GM12864 (cell line): ENCODE measurements at regions not wholly inside any gene's neighbourhood (a gene's known extent, or its start where the extent isn't known, plus 50 kb on each side); places are given as distances from the start of the nearest gene placed in this dataset.

Experiments
- DNase-seq: peaks from one replicate; pipeline ENCODE4 v3.0.0-alpha.2; 2011; ENCODE audit warnings: low read depth
- H3K4me3 ChIP-seq: 2 replicates; pipeline ENCODE4 v1.5.1; 2011; ENCODE audit warnings: mild to moderate bottlenecking, low read depth, low read length, control low read depth
- CTCF ChIP-seq: IDR thresholded peaks from 2 replicates; pipeline ENCODE4 v1.5.1; 2011; ENCODE audit warnings: low read depth, mild to moderate bottlenecking, moderate library complexity, low read length, control low read depth, inconsistent platforms; ENCODE audit errors: missing control alignments

GRCh38 chr18:34122724-34123334, 101.9 kb downstream of the NOL4 start:
- no peak overlapping the region for H3K4me3 ChIP-seq
- DNase-seq: peak; percentile 13
- peak; percentile 80 for TF ChIP-seq CTCF

- TF ChIP-seq CTCF: no peak
- DNase-seq: no peak
- no peak overlapping the region for H3K4me3 ChIP-seq
Observed at GRCh38 chr18:34121200-34121721, 103.5 kb downstream of the NOL4 start.

DNA sequence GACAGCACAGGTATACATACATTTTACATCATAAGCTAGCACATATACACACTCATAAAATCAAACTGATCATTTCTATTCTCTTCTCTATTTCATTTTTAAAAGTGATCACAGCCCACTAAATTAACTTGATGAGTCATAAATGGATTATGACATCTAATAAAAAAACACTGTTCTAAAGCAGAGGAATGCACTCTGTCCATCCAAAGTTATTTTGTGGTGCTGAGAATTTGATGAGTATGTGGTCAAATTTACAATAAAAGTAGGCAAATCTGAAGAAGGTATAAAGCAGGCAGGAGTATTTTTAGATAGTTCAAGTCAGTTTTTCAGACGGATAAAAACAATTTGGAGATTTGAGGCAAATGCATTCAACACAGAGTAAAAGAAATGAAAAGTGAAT, 104.4 kb downstream of the NOL4 start:
- no peak for TF ChIP-seq CTCF
- DNase-seq: no peak
- no peak overlapping the region for H3K4me3 ChIP-seq

GRCh38 chr18:34117319-34117718, 107.4 kb downstream of the NOL4 start:
- TF ChIP-seq CTCF: no peak
- DNase-seq: no peak
- H3K4me3 ChIP-seq: no peak overlapping the region

- H3K4me3 ChIP-seq: no peak overlapping the region
- no peak for DNase-seq
- no peak for TF ChIP-seq CTCF
Observed at GRCh38 chr18:34115409-34116081, 109.2 kb downstream of the NOL4 start.

DNA sequence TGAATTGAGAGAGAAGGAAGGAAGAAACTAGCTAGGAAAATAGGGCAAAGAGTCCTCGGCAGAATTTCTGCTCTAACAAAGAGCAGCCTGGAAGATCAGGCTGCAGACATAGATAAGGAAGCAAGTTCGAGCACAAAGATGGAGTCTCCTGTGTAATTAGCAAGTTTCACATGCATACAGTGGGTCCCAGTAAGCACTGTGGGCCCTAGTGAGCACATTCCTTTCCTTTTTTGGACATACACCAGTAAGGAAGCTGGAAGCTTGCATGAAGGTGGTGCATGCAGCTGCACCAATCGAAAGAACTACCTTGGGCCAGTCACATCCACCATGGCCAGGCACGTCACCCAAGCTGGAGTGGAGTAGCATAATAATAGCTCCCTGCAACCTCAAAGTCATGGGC, 109.7 kb downstream of the NOL4 start:
- no peak for TF ChIP-seq CTCF
- no peak for DNase-seq
- H3K4me3 ChIP-seq: no peak overlapping the region

DNA sequence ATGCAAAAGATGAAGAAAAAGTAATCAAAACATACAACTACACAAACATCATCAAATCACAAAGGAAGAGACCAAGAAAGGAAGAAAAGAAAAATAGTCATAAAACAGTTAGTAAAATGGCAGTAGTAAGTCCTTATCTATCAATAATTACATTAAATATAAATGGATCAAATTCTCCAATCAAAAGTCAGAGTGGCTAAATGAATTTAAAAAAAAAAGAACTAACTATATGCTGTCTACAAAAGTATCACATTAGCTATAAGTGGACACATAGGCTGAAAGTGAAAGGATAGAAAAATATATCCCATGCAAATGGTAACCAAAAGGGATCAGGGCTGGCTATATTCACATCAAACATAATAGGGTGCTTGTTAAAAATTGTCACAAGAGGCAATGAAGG, 116.5 kb downstream of the NOL4 start:
- H3K4me3 ChIP-seq: no peak overlapping the region
- TF ChIP-seq CTCF: no peak
- no peak for DNase-seq
